GM23338 (cell line): ENCODE measurements at regions not wholly inside any gene's neighbourhood (a gene's known extent, or its start where the extent isn't known, plus 50 kb on each side); places are given as distances from the start of the nearest gene placed in this dataset.

Experiments used
- ATAC-seq: fragments of 200-7000 bp; cut with Tn5 transposase; 3 replicates; pipeline ENCODE4 v1.9.1; 2020
- DNase-seq: peaks from one replicate; pipeline ENCODE4 v3.0.0-alpha.2; 2015; ENCODE audit warnings: low spot score
- H2AFZ ChIP-seq: fragments of 200-600 bp; sonication (generic); 2 replicates; pipeline ENCODE4 v1.8.0; 2016; ENCODE audit warnings: antibody characterized with exemption, mild to moderate bottlenecking, moderate library complexity
- H3F3A ChIP-seq: fragments of 200-600 bp; sonication (generic); replicated peaks from 2 replicates; pipeline ENCODE4 v1.8.0; 2017; ENCODE audit warnings: antibody characterized with exemption, mixed run types, low read depth
- H3K27ac ChIP-seq: fragments of 200-600 bp; sonication (generic); 2 replicates; pipeline ENCODE4 v1.6.1; 2016; ENCODE audit warnings: low read depth
- H3K27me3 ChIP-seq: fragments of 200-600 bp; sonication (generic); 2 replicates; pipeline ENCODE4 v1.8.0; 2016; ENCODE audit warnings: mild to moderate bottlenecking, mixed run types, moderate library complexity; ENCODE audit not compliant: insufficient read depth
- H3K36me3 ChIP-seq: fragments of 200-600 bp; sonication (generic); 2 replicates; pipeline ENCODE4 v1.8.0; 2016; ENCODE audit warnings: mild to moderate bottlenecking; ENCODE audit not compliant: insufficient read depth
- H3K4me1 ChIP-seq: fragments of 200-600 bp; sonication (generic); 2 replicates; pipeline ENCODE4 v1.8.0; 2016; ENCODE audit warnings: mild to moderate bottlenecking, moderate library complexity; ENCODE audit not compliant: insufficient read depth
- H3K4me2 ChIP-seq: fragments of 200-600 bp; sonication (generic); 2 replicates; pipeline ENCODE4 v1.7.1; 2017; ENCODE audit warnings: mixed run types
- H3K4me3 ChIP-seq: fragments of 200-600 bp; sonication (generic); 2 replicates; pipeline ENCODE4 v1.6.1; 2016; ENCODE audit warnings: mixed run types
- H3K79me2 ChIP-seq: fragments of 200-600 bp; sonication (generic); replicated peaks from 2 replicates; pipeline ENCODE4 v1.8.0; 2017; ENCODE audit warnings: mild to moderate bottlenecking; ENCODE audit not compliant: insufficient read depth
- H3K9me2 ChIP-seq: fragments of 200-600 bp; sonication (generic); 2 replicates; pipeline ENCODE4 v1.8.0; 2017; ENCODE audit not compliant: insufficient read depth
- H4K20me1 ChIP-seq: fragments of 200-600 bp; sonication (generic); replicated peaks from 2 replicates; pipeline ENCODE4 v1.8.0; 2017; ENCODE audit warnings: mild to moderate bottlenecking; ENCODE audit not compliant: insufficient read depth
- H3K27ac Mint-ChIP-seq: 2 replicates; pipeline ENCODE4 v1.8.0; 2020; ENCODE audit warnings: inconsistent platforms, mild to moderate bottlenecking, moderate library complexity, mixed read lengths
- H3K27me3 Mint-ChIP-seq: 3 replicates; pipeline ENCODE4 v1.8.0; 2022; ENCODE audit warnings: low read depth, mild to moderate bottlenecking, moderate library complexity, mixed read lengths, inconsistent platforms; ENCODE audit not compliant: insufficient read depth, poor library complexity
- H3K36me3 Mint-ChIP-seq: 3 replicates; pipeline ENCODE4 v1.8.0; 2021; ENCODE audit warnings: low read depth, mild to moderate bottlenecking, inconsistent platforms, moderate library complexity, mixed read lengths
- H3K4me1 Mint-ChIP-seq: 3 replicates; pipeline ENCODE4 v1.8.0; 2020; ENCODE audit warnings: mild to moderate bottlenecking, inconsistent platforms, mixed read lengths
- H3K4me3 Mint-ChIP-seq: 3 replicates; pipeline ENCODE4 v1.8.0; 2021; ENCODE audit warnings: moderate library complexity, mild to moderate bottlenecking, inconsistent platforms, mixed read lengths
- H3K9me3 Mint-ChIP-seq: 3 replicates; pipeline ENCODE4 v1.8.0; 2020; ENCODE audit warnings: moderate library complexity, mild to moderate bottlenecking, inconsistent platforms, mixed read lengths
- CREB1 ChIP-seq: fragments of 250-450 bp; sonication (Bioruptor Pico); IDR thresholded peaks from 2 replicates; pipeline ENCODE4 v1.5.0; 2020; ENCODE audit warnings: low read depth, mild to moderate bottlenecking, moderate library complexity
- ETS1 ChIP-seq: IDR thresholded peaks from 2 replicates; pipeline ENCODE4 v1.6.1; 2016; ENCODE audit warnings: antibody characterized with exemption
- EZH2 ChIP-seq: fragments of 200-600 bp; sonication (generic); IDR thresholded peaks from one replicate; pipeline ENCODE4 v1.8.0; 2017; ENCODE audit warnings: antibody characterized with exemption, mild to moderate bottlenecking, low read depth; ENCODE audit not compliant: unreplicated experiment
- EZH2phosphoT487 ChIP-seq: fragments of 200-600 bp; sonication (generic); IDR thresholded peaks from one replicate; pipeline ENCODE4 v1.8.1; 2018; ENCODE audit warnings: antibody characterized with exemption; ENCODE audit not compliant: unreplicated experiment
- JUNB ChIP-seq: IDR thresholded peaks from one replicate; pipeline ENCODE4 v1.6.1; 2016; ENCODE audit warnings: antibody characterized with exemption; ENCODE audit not compliant: unreplicated experiment
- NANOG ChIP-seq: IDR thresholded peaks from 2 replicates; pipeline ENCODE4 v1.6.1; 2016; ENCODE audit warnings: antibody characterized with exemption, borderline replicate concordance
- POLR2AphosphoS5 ChIP-seq: IDR thresholded peaks from 2 replicates; pipeline ENCODE4 v1.6.1; 2016; ENCODE audit warnings: antibody characterized with exemption, low read depth
- REST ChIP-seq: IDR thresholded peaks from one replicate; pipeline ENCODE4 v1.6.1; 2018; ENCODE audit warnings: antibody characterized with exemption; ENCODE audit not compliant: unreplicated experiment
- STAT1 ChIP-seq: IDR thresholded peaks from one replicate; pipeline ENCODE4 v1.6.1; 2016; ENCODE audit warnings: antibody characterized with exemption; ENCODE audit not compliant: unreplicated experiment
- ZNF114 ChIP-seq: fragments of 250-450 bp; sonication (Bioruptor Pico); IDR thresholded peaks from 2 replicates; pipeline ENCODE4 v1.5.0; 2020; ENCODE audit warnings: mild to moderate bottlenecking, moderate library complexity
- ZNF331 ChIP-seq: fragments of 250-450 bp; sonication (Bioruptor Pico); IDR thresholded peaks from 2 replicates; pipeline ENCODE4 v1.5.0; 2020; ENCODE audit warnings: low read depth, mild to moderate bottlenecking, moderate library complexity

DNA sequence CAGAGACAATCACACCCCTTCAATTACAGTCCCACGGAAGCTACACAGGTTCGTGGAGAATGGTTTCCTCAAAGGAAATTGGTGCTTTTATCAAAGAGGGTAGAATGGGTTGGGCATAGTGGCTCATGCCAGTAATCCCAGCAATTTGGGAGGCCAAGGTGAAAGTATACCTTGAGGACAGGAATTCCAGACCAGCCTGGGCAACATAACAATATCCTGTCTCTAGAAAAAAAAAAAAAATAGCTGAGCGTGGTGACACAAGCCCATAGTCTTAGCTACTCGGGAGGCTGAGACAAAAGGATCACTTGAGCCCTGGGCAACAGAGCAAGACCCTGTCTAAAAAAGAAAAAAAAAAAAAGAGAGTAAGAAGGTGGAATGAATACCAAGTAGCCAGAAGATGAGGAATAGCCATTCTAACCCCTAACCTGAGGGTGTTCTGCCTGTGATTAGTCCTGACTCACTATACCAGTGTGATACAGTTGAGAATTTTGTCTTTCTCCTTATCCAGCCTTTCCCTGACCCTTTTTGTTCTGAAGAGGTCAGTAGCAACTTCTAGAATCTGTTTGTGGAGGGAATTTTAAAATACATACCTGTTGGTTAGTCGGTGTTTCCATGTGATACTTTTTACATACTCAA is 283.2 kb downstream of the MREG start:
- Histone ChIP-seq H3K27me3 (no peaks in the 10 kb centered on the region), H4K20me1 (no peaks in the 10 kb centered on the region), H3K79me2 (no peaks in the 10 kb centered on the region), H3K4me2 (no peak overlapping the region), H2AFZ (0 out of 2 replicates have a peak overlapping the region, but pooled peaks have one; percentile 23), H3K27ac (no peak overlapping the region), H3K4me1 (no peaks in the 10 kb centered on the region), H3K9me2 (no peaks in the 10 kb centered on the region), H3K36me3 (no peaks in the 10 kb centered on the region), H3F3A (no peaks in the 10 kb centered on the region), H3K4me3 (no peak overlapping the region)
- ATAC-seq (no peak), DNase-seq (no peak)
- Mint-ChIP-seq H3K4me1 (no peaks in the 10 kb centered on the region), H3K4me3 (no peak overlapping the region), H3K27ac (no peak overlapping the region), H3K27me3 (no peaks in the 10 kb centered on the region), H3K9me3 (no peaks in the 10 kb centered on the region), H3K36me3 (no peaks in the 10 kb centered on the region)
- no peak for TF ChIP-seq ZNF114
- no peak for TF ChIP-seq ETS1
- no peak for TF ChIP-seq EZH2phosphoT487
- no peak for TF ChIP-seq JUNB
- TF ChIP-seq NANOG, result no peak
- TF ChIP-seq REST, result no peak
- TF ChIP-seq CREB1 (CRISPR knock-in tag), result no peak

- H3F3A ChIP-seq, result no peaks in the 10 kb centered on the region
- Mint-ChIP-seq H3K9me3 (no peaks in the 10 kb centered on the region), H3K4me1 (no peaks in the 10 kb centered on the region), H3K27me3 (no peaks in the 10 kb centered on the region), H3K4me3 (no peak overlapping the region), H3K27ac (no peak overlapping the region), H3K36me3 (no peaks in the 10 kb centered on the region)
- H3K79me2 ChIP-seq, result no peaks in the 10 kb centered on the region
- H3K27ac ChIP-seq, result no peak overlapping the region
- H4K20me1 ChIP-seq, result no peaks in the 10 kb centered on the region
- no peaks in the 10 kb centered on the region; the same call in 1 of the 2 replicates for H3K36me3 ChIP-seq
- H3K4me3 ChIP-seq, result no peak overlapping the region
- H2AFZ ChIP-seq, result no peak overlapping the region
- H3K4me2 ChIP-seq, result no peak overlapping the region
- no peaks in the 10 kb centered on the region for H3K27me3 ChIP-seq
- H3K4me1 ChIP-seq, result no peaks in the 10 kb centered on the region
- H3K9me2 ChIP-seq, result no peaks in the 10 kb centered on the region
- TF ChIP-seq REST, result no peak
- no peak for TF ChIP-seq EZH2
- TF ChIP-seq POLR2AphosphoS5, result no peak
- no peak for TF ChIP-seq CREB1 (CRISPR knock-in tag)
- TF ChIP-seq STAT1, result no peak
- no peak for TF ChIP-seq ETS1
- TF ChIP-seq ZNF331, result no peak
- ATAC-seq (no peak), DNase-seq (no peak)
These were observed 284.8 kb downstream of the MREG start for GRCh38 chr2:215728504-215729065.
